ENCODE measurements at regions not wholly inside any gene's neighbourhood (a gene's known extent, or its start where the extent isn't known, plus 50 kb on each side); places are given as distances from the start of the nearest gene placed in this dataset.

DNA sequence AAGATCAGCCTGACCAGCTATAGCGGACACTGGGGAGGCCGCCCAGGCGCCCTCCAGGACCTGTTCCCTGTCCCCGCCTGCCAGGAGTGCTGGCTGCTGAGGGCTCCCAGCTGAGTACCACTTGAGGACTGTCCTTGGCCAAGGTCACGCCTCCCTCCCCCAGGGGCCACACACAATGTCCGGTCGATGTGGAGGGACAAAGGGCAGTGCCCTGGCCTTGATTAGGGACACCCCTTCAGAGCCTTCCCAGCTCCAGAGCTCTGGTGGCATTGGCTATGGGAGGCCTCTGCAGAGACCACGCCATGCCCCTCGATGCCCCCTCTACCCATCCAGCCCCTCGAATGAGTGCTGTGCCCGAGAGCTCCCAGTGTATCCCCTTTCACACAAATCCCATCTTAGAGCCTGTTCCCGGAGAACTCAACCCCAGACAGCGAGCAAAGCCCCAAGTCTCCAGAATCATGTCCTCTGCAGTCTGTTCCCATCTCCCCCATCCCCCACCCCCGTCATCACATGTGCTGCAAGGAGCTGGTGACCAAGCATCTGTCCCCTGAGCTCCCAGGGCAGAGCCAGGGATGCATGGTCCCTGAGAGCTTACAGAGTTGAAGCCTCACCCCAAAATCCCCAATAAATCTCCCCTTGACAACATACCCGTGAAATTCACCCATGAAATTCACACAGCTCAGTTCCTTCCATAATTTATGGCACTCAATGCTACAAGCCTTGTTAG lies 158.9 kb downstream of the NUP210 start:
- no peak overlapping the region for H3K4me3 ChIP-seq (ENCODE audit: low read length)
- DNase-seq (ENCODE audit: low read depth) = no peak
- TF ChIP-seq, protein P1, sequence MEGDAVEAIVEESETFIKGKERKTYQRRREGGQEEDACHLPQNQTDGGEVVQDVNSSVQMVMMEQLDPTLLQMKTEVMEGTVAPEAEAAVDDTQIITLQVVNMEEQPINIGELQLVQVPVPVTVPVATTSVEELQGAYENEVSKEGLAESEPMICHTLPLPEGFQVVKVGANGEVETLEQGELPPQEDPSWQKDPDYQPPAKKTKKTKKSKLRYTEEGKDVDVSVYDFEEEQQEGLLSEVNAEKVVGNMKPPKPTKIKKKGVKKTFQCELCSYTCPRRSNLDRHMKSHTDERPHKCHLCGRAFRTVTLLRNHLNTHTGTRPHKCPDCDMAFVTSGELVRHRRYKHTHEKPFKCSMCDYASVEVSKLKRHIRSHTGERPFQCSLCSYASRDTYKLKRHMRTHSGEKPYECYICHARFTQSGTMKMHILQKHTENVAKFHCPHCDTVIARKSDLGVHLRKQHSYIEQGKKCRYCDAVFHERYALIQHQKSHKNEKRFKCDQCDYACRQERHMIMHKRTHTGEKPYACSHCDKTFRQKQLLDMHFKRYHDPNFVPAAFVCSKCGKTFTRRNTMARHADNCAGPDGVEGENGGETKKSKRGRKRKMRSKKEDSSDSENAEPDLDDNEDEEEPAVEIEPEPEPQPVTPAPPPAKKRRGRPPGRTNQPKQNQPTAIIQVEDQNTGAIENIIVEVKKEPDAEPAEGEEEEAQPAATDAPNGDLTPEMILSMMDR (conservative IDR thresholded peaks at IDR 0.05; ENCODE audit: low read depth, low read length) = no peak

DNA sequence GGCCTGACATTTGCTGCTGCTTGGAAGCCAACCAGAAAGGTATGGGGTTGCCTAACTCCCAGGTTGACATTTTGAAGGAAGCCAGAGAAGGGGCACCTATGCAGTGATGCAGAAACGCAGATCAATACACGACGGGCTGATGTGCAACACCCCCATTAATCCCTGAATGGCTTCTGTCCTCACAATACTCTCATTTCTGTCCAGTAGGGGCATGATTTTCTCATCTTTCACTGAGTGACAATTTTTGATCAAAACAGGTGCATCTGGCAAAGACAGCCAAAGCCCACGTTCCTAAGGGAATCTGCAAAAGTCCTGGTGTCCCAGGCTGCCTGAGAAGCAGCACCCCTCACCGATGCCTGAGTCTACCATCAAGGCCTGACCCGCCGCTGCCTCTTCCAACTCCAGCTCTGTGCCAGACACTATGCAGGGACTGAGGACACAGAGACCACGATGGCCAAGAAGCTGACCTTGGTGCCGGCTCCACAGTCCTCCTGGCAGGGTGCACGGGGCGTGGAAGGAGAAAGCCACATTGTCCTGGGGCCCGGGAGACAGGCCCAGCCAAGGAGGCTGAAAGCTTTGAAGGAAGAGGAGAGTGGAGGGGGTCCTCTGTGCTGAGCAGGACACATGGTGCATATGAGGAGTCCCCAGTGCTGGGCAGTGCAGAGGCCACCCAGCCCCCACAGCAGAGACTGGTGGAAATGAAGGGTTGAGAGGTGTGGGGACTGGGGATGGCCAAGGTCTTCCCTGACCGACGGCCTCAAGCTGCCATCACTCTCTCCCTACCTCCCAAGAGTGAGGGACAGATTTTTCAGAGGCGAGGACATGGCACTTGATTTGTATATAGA lies 159.6 kb downstream of the NUP210 start:
- no peak for DNase-seq (ENCODE audit: low read depth)
- TF ChIP-seq, protein P1 (conservative IDR thresholded peaks at IDR 0.05; ENCODE audit: low read depth, low read length) = peak; percentile 32
- H3K4me3 ChIP-seq (ENCODE audit: low read length) = no peak overlapping the region

DNA sequence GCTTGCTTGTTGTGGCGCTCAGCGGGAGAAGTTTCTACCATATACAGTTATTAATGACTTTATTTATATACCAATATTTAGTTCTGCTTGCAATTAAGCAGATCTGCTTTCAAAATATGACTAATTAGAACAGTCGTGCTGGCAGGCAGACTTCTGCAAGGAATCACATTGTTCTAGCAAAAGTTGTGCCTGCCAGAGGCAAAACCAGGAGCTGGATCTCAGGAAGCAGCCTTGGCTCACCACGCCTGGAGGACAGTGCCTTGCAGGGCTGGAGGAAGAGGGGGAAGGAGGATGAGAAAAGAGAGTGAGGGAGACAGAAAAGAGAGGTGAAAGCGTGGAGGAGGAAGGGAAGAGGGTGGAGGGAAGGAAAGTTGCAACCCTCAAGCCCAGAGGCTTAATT lies 160.3 kb downstream of the NUP210 start:
- H3K4me3 ChIP-seq (ENCODE audit: low read length) = no peak overlapping the region
- TF ChIP-seq, protein P1 (conservative IDR thresholded peaks at IDR 0.05; ENCODE audit: low read depth, low read length) = no peak
- no peak for DNase-seq (ENCODE audit: low read depth)

DNA sequence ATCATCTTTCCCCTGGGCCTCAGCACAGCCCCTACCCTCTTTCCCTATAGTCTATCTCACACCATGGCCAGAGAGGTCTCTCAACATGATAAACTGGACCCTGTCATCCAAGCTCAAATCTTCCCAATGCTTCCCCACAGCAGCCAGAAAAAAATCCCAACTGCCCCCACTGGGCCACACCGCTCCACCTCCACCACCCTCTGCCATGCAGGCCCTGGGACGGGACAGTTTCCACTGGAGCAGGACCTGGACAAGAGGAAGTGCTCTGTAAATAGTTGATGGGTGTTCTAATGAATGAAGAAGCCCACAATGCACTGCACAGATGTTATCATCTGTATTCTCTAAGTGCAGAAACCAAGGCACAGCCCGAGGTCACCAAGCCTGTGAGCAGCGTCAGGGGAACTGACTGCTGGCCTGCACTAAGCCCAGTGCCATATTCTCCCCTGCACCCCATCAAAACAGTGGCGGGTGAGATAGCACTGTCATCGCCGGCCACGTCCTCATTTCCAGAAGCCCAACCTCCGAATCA lies 161.1 kb downstream of the NUP210 start:
- no peak for DNase-seq (ENCODE audit: low read depth)
- TF ChIP-seq, protein P1 (conservative IDR thresholded peaks at IDR 0.05; ENCODE audit: low read depth, low read length) = no peak
- H3K4me3 ChIP-seq (ENCODE audit: low read length) = no peak overlapping the region

- TF ChIP-seq, protein P1 (conservative IDR thresholded peaks at IDR 0.05; ENCODE audit: low read depth, low read length) = no peak
- DNase-seq (ENCODE audit: low read depth) = no peak
- no peak overlapping the region for H3K4me3 ChIP-seq (ENCODE audit: low read length)
Measured at GRCh38 chr3:13258280-13258679, 161.8 kb downstream of the NUP210 start.

DNA sequence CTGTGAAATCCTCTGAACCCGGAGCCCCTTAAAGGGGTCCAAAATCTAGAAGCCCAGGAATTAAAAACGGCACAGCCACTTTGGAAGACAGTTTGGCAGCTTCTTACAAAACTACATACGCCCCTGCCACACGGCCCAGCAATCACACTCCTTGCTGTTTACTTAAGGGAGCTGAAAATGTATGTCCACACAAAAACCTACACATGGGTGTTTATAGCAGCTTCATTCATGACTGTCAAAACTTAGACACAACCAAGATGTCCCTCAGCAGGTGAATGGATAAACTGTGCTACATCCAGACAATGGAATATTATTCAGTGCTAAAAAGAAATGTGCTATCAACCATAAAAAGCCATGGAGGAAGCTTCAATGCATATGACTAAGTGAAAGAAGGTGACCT lies 162.5 kb downstream of the NUP210 start:
- no peak overlapping the region for H3K4me3 ChIP-seq (ENCODE audit: low read length)
- no peak for DNase-seq (ENCODE audit: low read depth)
- TF ChIP-seq, protein P1 (conservative IDR thresholded peaks at IDR 0.05; ENCODE audit: low read depth, low read length) = no peak
